RPMI8226 (cell line): ENCODE measurements at regions not wholly inside any gene's neighbourhood (a gene's known extent, or its start where the extent isn't known, plus 50 kb on each side); places are given as distances from the start of the nearest gene placed in this dataset.
"Not testable (repeated sequence)": the region's sequence is repeated elsewhere in the genome, so short reads cannot be mapped to it uniquely, and the experiment has no call there.

Source experiments
- DNase-seq: peaks from one replicate; pipeline ENCODE4 v3.0.0-alpha.2; 2015

DNA sequence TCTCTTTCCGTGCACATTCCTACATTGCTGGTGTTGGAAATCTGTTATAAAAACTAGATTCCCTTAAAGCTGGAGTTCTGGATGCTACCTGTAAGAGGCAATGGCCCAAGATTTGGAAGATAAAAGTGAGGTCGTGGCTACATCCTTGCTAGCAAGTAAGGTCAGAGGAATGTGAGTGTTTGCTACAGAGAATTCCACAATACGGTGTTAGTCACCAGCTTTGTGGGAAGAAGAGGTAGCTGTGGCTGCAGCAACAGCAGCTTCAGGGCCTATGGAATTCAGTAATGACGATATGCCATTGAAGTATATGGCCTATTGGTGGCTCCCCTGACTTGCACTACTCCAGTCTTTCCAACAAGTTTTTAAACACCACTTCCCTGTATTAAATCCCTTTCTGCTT, 227.7 kb upstream of the TMEM260 start:
- no peak for DNase-seq

DNA sequence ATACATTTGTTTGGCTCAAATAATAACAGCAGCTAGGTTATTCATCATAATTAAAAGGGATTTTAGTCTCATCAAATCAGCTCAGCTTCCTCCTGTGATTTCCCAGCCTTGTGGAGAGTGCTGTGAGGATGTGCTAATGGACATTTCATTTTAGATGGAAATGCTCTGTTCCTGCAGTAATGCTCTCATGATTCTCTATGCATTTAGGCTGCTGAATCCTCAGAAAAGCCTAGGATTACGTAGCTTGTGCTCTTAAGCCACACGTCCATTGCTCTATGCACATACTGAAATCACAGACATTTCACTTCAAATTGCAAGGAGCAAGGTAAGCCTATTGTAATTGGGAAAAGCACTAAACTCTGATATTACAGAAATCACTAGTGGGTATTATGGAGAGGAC, 226.6 kb upstream of the TMEM260 start:
- DNase-seq = no peak

DNA sequence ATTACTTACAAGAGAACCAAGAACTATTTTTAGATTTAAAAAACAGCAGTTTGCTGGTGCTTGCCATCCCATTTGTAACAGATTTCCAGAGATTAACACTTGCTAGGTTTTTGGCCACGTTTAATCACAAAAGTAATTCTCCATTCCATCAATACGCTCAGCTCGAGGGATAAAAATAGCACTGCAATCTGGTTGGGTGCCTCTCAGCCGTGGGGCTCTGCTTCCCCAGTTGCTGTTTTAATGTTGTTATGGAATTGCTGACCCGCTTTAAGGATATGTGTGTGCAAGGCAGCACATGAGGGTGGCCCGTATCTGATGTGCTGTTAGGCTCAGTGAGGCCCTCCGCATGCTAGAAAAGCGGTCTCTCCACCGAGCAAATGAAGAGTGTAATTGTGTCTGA, 222.2 kb upstream of the TMEM260 start:
- DNase-seq = no peak

DNA sequence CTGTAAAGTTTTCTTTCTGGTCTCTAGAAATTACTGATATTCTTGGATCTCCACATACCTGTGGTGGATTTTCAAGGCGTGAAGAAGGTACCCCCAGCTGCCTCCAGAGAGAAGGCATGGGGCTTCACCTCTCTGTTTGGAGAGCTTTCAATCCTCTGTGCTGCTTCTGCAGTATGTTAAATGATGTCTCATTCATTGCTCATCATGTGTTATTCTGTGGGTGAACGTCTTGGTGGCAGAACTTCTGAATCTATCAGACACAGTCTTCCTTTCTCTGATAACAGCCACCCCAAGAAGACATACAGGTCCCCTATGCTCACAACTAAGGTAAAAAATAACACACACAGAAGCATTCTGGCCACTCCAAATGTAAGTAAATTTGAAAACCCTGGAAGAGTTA, 221.3 kb upstream of the TMEM260 start:
- DNase-seq = no peak

DNA sequence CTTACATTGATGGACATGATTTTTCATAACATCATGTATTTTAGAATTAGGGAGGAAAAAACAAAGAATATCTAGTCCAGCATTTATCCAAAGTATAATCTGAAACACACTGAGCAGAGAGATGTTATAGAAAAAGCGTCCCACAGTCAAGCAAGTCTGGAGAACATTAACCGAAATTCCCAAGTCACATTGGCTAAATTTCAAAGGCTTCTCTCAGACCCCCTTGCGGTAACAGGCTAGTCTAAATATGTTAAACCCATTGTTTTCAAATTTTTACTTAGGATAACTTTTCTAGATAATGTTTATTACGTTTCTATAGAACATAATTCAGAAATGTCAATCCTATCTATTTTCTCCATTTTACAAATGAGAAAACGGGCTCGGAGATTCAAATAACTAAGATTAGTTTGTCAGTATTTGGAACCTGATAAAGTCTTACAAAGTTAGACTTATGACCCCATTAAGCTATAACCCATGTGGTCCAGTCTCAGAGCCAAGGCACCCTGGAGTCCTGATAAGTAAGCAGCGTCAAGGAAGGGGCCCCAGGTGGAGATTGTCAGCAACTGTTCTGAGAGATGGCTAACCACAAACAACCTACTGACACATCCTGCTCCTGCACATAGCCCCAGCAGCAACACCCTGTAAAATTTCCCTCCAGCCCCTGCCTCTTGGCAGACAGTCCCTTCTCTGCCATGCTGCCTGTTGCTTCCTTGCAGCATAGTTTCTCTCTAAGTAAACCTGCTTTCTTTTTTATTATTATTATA, 220.6 kb upstream of the TMEM260 start:
- peak; percentile 7 for DNase-seq

DNA sequence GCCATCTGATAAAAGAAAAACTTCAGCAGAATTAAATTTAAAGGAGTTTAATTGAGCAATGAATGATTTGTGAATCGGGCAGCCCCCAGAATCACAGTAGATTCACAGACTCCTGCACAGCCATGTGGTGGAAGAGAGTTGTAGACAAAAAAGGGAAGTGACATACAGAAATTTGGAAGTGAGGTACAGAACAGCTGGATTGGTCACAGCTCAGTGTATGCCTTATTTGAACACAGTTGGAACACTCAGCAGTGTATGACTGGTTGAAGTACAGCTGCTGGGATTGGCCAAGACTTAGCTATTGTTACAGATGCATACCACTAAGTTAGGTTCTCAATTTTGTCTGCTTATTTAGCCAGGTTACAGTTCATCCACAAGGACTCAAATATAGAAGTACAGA, 213.9 kb upstream of the TMEM260 start:
- DNase-seq = not testable (repeated sequence)

DNA sequence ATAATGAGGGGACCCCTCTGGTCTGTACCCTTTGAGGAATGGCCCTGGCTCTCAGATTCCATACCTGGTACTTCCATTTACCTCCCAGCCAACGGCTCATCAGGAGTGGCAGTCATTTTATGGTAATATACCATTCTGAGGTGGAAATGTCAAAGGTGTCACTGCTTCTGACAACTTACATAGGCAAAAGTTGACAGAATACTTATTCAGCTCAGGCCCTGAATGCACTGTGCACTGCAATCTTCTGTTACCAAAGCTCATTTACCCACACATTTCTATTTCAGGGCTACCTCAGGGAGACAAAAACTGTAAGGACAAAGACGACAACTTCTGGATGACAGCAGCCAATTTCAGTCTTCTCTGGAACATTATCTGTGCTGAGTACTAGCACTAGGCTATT, 212.2 kb upstream of the TMEM260 start:
- DNase-seq = no peak

DNA sequence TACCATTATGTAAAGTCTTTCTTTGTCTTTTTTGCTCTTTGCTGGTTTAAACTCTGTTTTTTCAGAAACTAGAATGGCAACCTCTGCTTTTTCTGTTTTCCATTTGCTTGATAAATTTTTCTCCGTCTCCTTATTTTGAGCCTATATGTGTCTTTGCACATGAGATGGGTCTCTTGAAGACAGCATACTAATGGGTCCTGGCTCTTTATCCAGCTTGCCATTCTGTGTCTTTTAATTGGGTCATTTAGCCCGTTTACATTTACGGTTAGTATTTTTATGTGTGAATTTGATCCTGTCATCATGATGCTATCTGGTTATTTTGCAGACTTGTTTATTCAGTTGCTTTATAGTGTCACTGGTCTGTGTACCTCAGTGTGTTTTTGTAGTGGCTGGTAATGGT, 207.9 kb upstream of the TMEM260 start:
- no peak for DNase-seq

DNA sequence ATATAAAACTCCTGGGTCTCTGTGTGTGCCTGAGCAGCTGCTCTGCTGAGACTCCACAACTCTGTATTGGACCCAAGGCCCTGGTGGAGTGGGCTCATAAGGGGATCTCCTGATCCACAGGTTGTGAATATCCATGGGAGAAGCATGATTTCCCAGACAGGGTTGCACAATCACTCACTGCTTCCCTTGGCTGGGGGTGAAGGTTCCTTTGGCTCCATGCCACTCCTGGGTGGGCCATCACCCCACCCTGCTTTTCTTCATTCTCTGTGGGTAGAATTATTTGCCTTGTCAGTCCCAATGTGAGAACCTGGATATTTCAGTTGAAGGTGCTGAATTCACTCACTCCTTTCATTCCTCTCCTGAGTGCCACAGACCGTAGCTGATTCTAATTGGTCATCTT, 205.2 kb upstream of the TMEM260 start:
- no peak for DNase-seq

DNA sequence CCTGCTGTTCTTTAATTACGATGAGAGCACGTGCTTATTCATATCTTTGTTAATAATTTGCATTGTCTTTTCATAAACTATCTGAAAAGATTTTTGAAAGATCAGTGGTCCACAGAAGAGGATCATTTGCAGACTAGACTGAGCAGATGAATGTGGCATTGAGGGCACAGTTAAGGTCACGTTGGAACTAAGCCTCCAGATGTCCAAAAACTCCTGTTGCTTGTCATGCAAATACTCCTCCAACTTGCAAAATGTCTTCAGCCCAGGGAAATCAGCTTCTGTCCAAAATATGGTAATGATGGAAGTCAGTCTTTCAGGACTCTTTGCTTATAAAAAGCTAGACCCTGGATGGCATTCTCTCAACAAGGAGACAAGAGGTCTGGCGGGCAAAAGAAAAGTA, 201.6 kb upstream of the TMEM260 start:
- no peak for DNase-seq

DNA sequence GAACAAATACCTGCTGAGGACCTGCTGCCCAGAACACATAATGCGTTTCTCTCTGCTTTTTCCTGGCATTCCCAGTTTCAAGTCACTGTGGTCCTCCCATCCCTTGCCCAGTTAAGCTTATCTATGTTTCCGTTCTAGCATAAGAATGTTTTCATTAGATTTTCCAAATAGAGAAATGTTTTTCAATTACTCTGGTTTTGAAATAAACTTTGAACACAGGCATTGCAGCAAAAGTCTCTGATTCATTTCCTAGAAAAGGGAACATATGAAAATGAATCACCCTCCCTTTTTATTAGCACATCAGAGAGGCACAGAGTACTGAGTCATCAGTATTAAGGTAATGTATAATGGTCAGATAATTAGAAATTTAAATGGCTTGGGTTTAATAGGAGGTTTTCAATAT, 201.1 kb upstream of the TMEM260 start:
- no peak for DNase-seq

DNA sequence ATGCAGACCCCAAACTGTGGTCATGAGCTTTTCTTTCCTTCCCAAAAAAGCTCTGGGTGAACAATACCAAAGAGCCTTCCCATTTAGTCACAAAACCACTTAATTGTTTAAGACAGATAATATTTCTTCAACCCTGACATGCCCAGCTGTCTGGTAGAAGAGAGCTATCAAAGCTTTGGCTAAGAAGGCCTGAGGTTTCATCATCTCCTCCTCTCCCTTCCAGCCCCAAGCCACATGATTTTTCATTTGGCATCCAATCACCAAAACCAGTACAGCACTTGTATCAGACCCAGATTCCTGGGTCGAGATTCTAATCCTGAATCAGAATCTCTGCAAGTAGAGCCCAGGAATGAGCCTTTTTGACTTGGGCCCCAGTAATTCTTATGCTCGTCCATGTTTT, 199.6 kb upstream of the TMEM260 start:
- DNase-seq = no peak

DNA sequence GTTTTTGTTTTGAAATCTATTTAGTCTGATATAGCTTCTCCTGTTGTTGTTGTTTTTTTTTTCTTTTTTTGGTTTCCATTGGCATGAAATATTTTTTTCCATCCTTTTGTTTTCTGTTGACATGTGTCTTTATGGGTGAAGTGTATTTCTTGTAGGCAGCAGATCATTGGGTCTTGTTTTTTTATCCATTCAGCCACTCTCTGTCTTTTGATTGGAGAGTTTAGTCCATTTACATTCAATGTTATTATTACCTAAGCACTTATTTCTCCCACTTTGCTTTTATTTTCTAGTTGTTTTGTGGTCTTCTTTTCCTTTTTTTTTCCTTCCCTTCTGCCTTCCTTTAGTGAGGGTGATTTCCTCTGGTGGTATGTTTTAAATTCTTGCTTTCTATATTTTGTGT, 193.6 kb upstream of the TMEM260 start:
- DNase-seq = no peak

DNA sequence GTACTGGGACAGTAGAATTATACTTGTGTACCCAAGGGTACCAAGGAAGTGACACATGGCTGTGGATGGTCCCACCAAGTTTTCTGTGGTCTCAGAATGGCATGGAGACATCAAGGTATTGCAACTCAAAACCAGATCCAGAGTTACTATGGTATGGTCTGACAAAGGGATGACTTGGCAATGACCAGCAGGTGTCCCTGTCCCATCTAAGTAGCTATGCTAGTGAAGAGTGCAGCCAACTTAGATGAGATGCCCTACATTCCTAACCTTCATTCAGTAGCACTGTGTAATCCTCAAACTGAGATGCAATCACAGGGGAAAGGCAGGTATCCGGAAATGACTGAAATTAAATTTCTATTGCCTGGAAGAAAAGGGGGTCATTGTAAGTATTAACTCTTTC, 188.7 kb upstream of the TMEM260 start:
- DNase-seq = peak; percentile 3

DNA sequence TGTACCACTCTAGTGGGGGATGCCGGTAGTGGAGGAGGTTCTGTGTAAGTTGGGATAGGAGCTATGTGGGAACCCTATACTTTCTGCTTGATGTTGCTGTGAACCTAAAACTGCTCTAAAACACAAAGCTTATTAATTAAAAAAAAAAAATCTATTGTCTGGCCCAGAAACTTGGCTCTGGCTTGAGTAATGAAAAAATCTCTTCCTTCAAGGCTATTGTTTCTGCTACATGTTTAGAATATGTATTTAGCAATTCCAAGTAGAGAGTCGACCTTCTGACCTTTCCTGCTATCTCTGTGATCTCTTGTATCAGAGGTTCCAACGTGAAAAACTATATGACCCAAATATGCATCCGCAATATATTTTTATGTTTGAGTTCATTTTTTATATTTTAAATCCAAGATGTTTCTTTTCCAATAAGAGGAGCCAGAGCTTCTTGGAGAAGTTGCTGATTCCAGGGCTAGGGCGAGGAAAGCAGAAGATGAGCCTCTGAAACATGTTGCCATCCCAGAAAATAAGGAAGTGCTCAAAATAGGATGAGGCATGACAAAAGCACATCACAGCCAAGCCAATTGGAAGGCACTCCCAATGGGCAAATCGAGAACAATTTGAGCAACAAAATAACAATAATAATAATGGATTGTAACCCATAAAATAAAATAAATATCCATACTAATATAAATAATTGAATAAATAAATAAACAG, 184.6 kb upstream of the TMEM260 start:
- no peak for DNase-seq

DNA sequence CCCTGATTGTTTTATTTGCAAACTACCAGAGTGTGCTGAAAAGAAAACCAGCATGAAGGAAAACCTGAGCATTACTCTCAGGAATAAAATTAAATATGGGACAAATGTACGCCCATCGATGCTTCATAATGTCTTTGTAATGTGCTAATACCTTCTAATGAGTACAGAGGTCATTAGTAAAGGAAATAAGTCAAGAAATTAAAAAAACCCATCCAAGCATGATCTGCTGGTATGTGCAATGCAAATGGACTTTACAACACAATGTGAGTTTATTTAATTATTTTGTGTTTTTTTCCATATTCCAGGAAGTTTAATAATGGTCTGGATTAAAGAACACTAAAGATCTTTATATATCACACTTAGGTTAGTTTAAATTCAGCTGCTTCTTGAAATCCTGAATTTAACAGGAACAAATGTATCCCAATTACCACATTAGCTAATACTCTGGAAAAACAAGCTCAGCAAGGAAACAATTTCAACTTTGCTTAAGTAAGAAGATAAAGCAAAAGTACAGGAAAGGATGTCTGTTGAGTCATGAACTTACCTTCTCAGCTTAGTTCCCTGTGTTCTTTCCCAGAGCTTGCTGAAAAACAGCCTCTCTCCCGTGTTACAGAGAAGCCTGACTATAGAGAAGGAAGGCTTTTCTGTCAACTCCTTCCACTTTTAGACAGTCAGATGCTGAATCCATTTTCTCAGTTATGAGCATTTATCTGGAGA, 179.3 kb upstream of the TMEM260 start:
- no peak for DNase-seq

DNA sequence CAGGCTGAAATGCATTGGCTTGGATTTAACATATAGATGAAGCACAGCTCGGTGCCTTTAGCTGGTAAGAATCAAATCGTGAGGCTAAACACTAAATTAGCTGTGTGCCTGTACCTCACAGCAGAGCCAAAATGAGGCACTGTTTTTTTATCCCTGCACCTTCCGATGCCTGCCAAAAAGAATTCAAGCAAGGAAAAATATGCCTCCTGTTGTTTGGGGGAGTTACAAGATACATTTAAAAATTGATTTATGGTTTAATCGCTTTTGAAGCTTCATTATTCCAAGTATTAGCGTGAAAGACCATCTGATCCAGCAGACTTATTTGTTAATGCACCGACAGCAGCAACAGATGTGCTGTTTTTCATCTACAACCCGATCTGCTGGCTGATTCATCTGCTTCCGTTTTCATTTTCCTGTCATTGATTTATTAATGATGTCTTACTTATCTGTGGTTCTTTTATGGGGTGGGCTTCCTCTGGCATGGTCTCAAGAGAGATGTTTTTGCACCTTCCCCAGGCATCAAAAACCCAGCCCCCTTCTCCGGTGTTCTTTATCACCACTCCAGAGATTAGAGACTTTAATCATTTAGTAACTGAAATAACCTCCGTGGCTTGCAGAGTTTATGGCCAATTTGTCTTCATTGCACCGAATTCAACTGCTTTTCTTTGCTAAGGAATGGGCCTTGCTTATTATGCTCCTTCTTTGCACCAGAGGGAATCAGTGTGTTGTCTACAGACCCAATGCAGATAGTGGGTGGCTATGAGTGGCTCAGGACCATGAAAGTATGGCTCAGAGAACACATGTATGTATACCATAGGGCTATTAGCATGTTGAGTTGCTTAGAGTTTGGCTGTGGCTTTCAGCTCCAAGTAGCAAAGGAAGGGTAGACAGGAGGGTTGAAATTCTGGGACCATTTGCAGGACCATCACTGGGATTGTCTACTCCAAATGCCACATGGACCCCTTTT, 166.8 kb upstream of the TMEM260 start:
- DNase-seq = no peak

DNA sequence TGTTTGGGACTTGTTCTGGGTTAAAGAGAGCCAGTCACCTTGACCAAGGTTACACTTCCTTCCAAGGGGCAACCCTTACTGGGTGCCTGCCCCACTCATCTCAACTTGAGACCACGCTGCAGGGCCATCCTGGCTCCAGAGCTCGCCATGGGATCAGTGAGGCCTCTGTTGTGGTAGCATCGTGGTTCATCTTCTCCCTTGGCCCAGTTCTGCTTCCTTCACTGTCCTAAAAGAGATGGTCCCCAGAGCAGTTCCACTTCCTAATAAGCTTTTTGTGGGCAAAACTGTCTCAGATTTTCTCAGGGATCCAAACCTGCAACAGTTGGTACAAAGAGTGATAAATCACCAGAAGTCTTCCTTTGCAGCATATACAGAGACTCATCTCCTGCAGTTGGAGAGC, 165.9 kb upstream of the TMEM260 start:
- DNase-seq = no peak

DNA sequence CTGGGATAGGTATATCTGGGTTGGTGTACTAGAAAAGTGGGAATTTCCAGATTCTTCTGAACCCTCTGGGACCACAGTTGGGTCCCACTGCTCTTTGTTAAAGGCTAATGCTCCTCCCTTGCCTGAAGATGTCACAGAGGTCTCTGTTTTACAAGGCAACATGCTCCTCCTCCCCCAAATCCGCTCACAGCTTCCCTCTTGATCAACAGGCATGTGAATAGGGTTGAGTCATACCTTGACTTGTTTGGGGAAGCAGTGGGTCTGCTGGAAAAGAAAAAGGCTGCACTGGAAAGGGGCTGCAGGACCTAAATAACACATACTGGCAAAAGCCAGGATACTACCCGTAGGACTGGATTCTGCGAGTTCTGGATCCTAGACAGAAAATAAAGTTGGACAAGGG, 165.4 kb upstream of the TMEM260 start:
- DNase-seq = no peak

DNA sequence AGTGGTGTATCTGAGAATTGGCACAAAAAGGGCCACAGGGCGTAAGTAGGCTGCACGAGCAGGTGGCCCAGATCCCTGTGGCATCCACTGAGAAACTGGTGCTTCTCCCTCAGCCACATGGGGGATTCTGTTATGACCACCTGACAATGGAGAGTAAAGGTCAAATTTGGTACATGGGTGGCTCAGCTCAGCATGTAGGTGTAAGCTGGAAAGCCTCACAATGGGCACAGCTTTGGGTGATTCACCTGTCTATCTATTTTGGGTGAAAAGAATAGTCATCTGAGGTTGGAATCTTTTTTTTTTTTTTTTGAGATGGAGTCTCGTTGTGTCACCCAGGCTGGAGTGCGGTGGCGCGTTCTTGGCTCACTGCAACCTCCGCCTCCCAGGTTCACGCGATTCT, 163.4 kb upstream of the TMEM260 start:
- no peak for DNase-seq

DNA sequence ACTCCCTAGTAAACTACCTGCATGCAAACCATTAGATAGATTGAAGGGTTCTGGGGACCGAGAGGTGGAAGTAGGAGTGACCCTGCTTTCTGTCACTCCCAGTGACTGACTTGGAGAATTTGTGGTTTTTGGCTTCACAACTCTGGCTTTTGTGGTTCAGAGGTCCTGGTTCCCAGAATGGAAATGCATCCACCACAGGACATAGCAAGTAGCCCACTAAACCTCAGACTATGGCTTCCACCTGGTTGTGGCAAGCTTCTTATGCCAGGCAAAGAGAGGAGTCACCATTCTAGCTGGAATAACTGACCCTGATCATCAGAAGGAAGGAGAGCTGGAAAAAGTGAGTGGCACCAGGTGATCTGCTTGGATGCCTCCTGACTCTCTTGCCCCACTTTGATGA, 162.4 kb upstream of the TMEM260 start:
- no peak for DNase-seq

DNA sequence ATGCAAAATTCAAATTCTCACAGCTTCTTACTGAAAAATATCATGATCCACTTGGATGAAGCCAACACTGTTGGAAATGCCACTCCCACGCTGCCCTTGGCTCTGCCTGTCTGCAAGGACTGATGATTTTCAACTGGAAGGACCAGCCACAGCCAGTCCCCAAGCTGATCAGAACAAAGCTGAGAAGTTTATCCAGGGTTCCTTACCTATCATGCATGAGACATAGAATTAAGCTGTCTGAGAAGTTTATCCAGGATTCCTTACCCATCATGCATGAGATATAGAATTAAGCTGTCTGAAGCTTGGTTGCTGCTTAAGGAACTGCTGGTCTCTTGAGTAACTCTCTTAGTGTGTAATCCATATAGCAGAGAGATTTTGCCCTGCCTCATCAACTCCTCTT, 159.8 kb upstream of the TMEM260 start:
- DNase-seq = no peak

DNA sequence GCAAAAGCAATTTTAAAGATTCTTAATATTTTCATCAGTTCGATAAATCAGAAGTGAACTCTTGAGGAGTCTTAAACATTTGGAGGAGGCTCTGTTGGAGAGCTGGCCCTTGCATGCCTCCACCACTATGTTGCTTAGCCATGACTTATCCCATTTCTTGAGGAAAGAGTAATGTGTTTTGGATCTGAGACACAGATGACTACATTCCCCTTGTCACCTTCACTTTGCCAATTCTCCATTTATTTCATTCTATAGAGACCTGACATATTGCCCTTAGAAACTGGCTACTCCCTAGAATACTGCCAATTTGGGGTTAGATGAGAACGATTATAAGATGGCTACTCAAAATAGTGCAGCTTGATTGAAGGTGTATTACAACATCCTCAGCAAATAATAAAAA, 157.4 kb upstream of the TMEM260 start:
- DNase-seq = no peak
